GM12891 (cell line): ENCODE measurements at regions not wholly inside any gene's neighbourhood (a gene's known extent, or its start where the extent isn't known, plus 50 kb on each side); places are given as distances from the start of the nearest gene placed in this dataset.

Source experiments
- PAX5 ChIP-seq: IDR thresholded peaks from 2 replicates; pipeline ENCODE4 v1.6.1; 2011; ENCODE audit warnings: low read length, moderate library complexity, mild to moderate bottlenecking; ENCODE audit not compliant: insufficient read depth, severe bottlenecking
- POLR2A ChIP-seq: IDR thresholded peaks from 2 replicates; pipeline ENCODE4 v1.6.1; 2011; ENCODE audit warnings: low read depth, low read length, control low read depth
- POLR2AphosphoS5 ChIP-seq: IDR thresholded peaks from 2 replicates; pipeline ENCODE4 v1.6.1; 2011; ENCODE audit warnings: low read depth, low read length, control low read depth
- POU2F2 ChIP-seq: IDR thresholded peaks from 2 replicates; pipeline ENCODE4 v1.6.1; 2011; ENCODE audit warnings: low read depth, mild to moderate bottlenecking, control low read depth, low read length, moderate library complexity
- SPI1 ChIP-seq: IDR thresholded peaks from 2 replicates; pipeline ENCODE4 v1.6.1; 2011; ENCODE audit warnings: low read depth, low read length, control low read depth
- TAF1 ChIP-seq: IDR thresholded peaks from 2 replicates; pipeline ENCODE4 v1.6.1; 2011; ENCODE audit warnings: low read depth, low read length, control low read depth

- TF ChIP-seq POLR2A, result no peak
- TF ChIP-seq POLR2AphosphoS5, result no peak
- TF ChIP-seq TAF1, result no peak
- no peak for TF ChIP-seq SPI1
- TF ChIP-seq POU2F2, result no peak
- no peak for TF ChIP-seq PAX5
Observed at GRCh38 chr6:134446896-134447295, 129.0 kb upstream of the SGK1 start.
